ENCODE measurements at regions not wholly inside any gene's neighbourhood (a gene's known extent, or its start where the extent isn't known, plus 50 kb on each side); places are given as distances from the start of the nearest gene placed in this dataset.

- no peak overlapping the region for H3K4me3 ChIP-seq (ENCODE audit: low read length)
- TF ChIP-seq CTCF (IDR thresholded peaks at IDR 0.05; ENCODE audit: insufficient read depth, low read depth, low read length, missing control alignments), result no peak
- no peak for DNase-seq (ENCODE audit: low read depth)
These were observed 507.8 kb upstream of the EEF2KMT start for GRCh38 chr16:5605404-5605803.

GRCh38 chr16:5604770-5605169, 507.2 kb upstream of the EEF2KMT start:
- no peak for TF ChIP-seq CTCF (IDR thresholded peaks at IDR 0.05; ENCODE audit: insufficient read depth, low read depth, low read length, missing control alignments)
- no peak for DNase-seq (ENCODE audit: low read depth)
- no peak overlapping the region for H3K4me3 ChIP-seq (ENCODE audit: low read length)

- H3K4me3 ChIP-seq (ENCODE audit: low read length), result no peak overlapping the region
- DNase-seq (ENCODE audit: low read depth), result no peak
- no peak for TF ChIP-seq CTCF (IDR thresholded peaks at IDR 0.05; ENCODE audit: insufficient read depth, low read depth, low read length, missing control alignments)
These were observed 506.2 kb upstream of the EEF2KMT start for GRCh38 chr16:5603836-5604235.

GRCh38 chr16:5601957-5602356, 504.4 kb upstream of the EEF2KMT start:
- H3K4me3 ChIP-seq (ENCODE audit: low read length), result no peak overlapping the region
- DNase-seq (ENCODE audit: low read depth), result no peak
- TF ChIP-seq CTCF (IDR thresholded peaks at IDR 0.05; ENCODE audit: insufficient read depth, low read depth, low read length, missing control alignments), result no peak

- H3K4me3 ChIP-seq (ENCODE audit: low read length), result no peak overlapping the region
- DNase-seq (ENCODE audit: low read depth), result no peak
- TF ChIP-seq CTCF (IDR thresholded peaks at IDR 0.05; ENCODE audit: insufficient read depth, low read depth, low read length, missing control alignments), result no peak
These were observed 501.2 kb upstream of the EEF2KMT start for GRCh38 chr16:5598793-5599192.

- no peak for TF ChIP-seq CTCF (IDR thresholded peaks at IDR 0.05; ENCODE audit: insufficient read depth, low read depth, low read length, missing control alignments)
- H3K4me3 ChIP-seq (ENCODE audit: low read length), result no peak overlapping the region
- no peak for DNase-seq (ENCODE audit: low read depth)
These were observed 498.3 kb upstream of the EEF2KMT start for GRCh38 chr16:5595849-5596248.

GRCh38 chr16:5590416-5590815, 492.8 kb upstream of the EEF2KMT start:
- H3K4me3 ChIP-seq (ENCODE audit: low read length), result no peak overlapping the region
- DNase-seq (ENCODE audit: low read depth), result no peak
- no peak for TF ChIP-seq CTCF (IDR thresholded peaks at IDR 0.05; ENCODE audit: insufficient read depth, low read depth, low read length, missing control alignments)

Measured in epithelial cell of esophagus (primary cell).